Limb (tissue), 2 donors: ENCODE measurements at regions not wholly inside any gene's neighbourhood (a gene's known extent, or its start where the extent isn't known, plus 50 kb on each side); places are given as distances from the start of the nearest gene placed in this dataset.
"Not testable (repeated sequence)": the region's sequence is repeated elsewhere in the genome, so short reads cannot be mapped to it uniquely, and the experiment has no call there.

ENCODE experiments used
- DNase-seq, 2 donors: peaks; one replicate each; pipeline ENCODE4 v3.0.0-alpha.2; 2016; ENCODE audit errors: extremely low spot score in 2 of 2

- DNase-seq: not testable (repeated sequence)
Measured at GRCh38 chr4:150026987-150027386, 51.3 kb upstream of the DCLK2 start.
